GM18858 (cell line): ENCODE measurements at regions not wholly inside any gene's neighbourhood (a gene's known extent, or its start where the extent isn't known, plus 50 kb on each side); places are given as distances from the start of the nearest gene placed in this dataset.
A peak's percentile ranks its signal among the peaks of the same experiment; 100 is the strongest.
"Not testable (repeated sequence)": the region's sequence is repeated elsewhere in the genome, so short reads cannot be mapped to it uniquely, and the experiment has no call there.

ENCODE experiments used
- ATAC-seq: cut with Tn5 transposase; IDR thresholded peaks from one replicate; pipeline ENCODE4 v1.9.1; 2021; ENCODE audit not compliant: unreplicated experiment

DNA sequence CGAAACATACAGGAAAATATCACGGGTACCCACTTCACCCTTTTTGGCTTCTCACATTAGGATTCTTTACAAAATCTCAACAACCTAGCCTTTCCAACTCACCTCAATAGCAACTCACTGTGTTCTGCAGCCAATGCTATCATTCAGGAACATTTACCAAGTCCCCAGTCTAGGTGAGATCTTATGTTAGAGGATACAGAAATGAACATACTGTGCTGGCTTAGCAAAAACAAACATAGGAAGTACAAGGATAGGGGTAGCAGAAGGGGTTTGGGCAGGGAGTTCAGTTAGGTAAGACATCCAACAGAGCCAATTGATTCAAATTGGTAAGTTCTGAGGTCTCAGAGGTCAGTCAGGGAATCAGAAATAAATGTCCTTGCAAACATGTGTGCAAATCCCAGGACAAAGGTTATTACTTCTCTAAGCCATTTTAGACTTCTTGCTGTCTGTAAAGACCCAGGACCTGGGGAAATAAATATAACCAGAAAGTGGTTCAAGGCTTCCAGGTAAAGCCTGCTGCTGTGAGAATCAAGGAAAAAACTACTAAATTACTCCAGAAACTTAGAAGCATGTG is 556.3 kb upstream of the CHAC2 start:
- no peak for ATAC-seq

DNA sequence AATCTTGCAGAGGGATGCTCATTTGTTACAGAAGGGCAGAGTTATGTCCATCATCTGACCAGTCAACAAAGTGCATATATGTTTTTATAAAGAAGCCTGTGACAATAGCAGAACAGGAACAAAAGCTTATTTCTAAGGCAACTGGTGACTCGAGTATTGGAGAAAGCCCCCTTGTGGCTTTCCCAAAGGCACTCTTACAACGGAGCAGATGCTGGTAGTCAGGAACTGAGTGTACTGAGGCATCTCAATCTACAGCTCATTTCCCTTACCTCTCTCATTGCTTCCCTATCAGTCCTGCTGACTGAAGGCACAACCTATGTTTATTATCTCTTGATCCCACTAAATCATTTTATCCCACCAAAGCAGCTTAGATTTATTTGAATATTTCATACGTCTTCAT is 557.1 kb upstream of the CHAC2 start:
- ATAC-seq: no peak

DNA sequence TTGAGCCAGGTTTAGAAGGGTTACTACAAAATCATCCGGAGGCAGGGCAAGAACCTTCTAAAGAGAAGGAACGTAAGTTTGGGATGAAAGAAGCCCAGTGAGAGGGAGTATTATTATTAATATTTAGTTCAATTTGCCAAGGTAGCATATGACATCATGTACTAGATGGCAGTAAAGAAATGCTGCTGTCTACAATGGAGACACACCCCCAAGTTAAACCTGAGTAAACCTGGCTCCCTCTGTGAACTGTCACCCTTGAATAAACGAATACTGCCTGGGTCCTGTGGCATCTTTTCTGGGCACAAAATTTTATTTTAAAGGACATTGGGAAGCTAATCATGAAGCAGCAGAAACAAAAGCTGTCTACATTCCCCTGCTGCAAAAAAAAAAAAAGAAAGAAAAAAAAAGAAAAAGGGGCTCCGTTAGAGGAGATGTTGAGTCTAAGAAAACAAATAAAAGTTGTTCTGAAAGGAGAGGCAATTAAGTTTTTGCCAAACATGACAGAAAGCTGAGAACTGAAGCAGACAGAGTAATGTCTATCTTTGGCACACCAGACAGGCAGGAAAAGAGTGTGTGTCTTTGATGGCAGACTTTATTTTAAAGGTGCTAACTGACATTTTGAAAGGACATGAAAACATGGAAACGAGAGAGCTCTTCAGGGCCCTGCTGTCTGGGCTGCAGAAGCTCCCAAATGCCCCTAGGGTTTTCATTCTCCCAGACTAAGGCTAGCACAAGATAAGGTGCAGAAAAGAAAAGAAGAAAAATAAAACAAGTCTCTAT is 557.7 kb upstream of the CHAC2 start:
- no peak for ATAC-seq

DNA sequence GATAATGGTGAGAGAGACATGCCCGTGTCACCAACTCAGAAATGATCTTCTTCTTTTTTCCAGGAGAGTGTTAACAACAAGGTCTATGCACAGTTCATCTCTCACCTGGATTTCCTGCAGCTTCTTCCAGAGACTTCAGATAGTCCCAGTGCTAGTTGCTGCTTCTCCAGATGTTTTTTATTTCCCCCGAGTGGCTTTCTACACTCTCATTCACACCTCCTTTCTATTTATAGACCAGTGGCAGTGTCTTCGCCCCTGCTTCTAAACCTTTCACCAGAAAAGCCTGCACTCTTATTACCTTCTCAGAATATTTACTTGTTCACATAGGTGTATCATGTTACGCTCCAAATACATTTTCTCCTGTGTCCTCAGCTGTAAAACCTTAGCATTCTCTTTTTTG is 558.8 kb upstream of the CHAC2 start:
- ATAC-seq: no peak

DNA sequence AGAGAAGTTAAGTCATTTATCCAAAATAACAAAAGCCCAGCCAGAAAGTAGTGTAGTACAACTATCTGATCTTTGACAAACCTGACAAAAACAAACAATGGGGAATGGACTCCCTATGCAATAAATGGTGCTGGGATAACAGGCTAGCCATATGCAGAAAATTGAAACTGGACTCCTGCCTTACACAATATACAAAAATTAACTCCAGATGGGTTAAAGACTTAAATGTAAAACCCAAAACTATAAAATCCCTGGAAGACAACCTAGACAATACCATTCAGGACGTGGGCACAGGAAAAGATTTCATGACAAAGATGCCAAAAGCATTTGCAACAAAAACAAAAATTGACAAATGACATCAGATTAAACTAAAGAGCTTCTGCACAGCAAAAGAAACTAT is 561.4 kb upstream of the CHAC2 start:
- ATAC-seq: not testable (repeated sequence)

DNA sequence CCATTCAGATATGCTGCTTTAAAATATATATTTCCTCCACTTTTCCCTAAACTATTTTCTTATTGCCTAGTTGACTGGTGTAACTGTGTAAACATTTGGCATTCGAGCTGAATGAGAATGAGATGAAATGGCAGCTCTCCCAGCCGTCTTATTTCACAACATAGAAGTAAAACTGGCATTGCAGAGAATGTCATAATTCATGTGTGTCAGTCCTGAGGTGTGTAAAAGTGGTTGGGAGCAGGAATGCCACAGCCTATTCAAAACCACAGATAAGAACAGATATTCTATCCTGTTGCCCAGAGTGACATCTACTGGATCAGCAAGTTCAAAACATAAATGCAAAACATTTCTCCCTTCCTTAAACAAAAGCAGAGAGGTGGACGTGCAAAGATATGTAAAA is 565.5 kb upstream of the CHAC2 start:
- no peak for ATAC-seq

DNA sequence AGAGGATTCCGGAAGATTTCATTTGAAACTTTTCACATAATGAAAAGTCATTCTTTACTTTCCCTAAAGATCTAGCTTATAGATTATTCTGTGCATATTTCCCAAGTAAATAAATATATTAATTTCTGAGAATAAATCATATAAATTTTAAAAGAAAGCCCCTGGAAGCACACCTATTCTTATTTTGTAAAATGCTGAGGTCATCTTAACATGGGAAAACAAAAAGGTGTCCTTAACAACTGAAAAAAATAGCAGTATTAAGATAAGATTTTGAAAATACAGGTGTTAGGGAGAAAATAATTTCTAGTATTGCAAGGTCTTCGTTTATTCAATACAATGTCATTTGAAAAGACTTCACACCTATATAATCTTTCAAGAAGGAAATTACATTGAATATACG is 567.5 kb upstream of the CHAC2 start:
- no peak for ATAC-seq

DNA sequence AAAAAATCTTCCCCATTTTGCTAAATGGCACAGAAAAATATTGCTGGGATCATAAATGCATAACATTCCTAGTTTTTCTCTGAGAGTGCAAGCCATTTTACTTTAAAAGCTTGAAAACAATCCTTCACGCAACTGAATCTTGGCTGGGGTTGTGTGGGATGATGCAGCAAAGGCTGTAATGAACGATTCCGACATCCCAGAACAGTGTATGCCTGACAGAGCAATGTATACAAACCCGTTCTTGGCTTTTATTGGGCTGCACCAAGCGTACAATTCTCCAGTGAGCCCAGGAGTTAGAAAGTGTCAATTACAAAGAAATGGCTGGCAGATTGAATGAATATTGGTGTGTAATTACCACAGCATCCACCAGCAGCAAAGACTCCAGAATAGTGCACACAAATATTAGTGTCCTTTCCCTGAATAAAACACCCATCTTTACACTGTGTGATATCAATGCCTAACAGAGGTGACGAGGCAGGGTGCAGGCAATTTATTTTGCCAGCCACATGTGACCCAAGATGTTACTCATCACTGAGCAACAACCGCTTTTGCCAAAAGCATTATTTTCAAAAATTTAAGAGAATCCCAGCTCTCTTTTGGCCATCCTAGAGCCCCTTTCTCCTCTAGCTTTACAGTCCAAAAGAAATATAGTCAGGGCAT is 578.6 kb upstream of the CHAC2 start:
- ATAC-seq: no peak

DNA sequence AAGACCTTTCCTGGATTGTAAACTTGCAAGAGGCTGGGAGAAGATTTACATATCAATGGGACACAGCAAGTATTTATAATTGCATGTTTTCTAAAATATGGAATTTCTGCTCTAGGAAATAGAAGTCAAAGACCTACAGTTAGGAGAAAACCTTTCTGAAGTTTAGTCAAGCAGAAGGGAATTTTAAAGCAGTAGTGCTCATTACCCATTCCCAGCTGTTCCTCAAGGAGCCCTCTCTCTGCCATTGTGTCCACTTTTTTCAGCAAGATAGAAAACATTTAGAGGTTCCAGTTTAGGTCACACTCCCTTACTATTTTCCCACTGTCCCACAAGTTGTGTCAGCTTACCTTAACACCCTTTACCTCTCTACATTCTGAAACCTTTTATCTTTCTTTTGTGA is 584.0 kb upstream of the CHAC2 start:
- ATAC-seq: no peak

DNA sequence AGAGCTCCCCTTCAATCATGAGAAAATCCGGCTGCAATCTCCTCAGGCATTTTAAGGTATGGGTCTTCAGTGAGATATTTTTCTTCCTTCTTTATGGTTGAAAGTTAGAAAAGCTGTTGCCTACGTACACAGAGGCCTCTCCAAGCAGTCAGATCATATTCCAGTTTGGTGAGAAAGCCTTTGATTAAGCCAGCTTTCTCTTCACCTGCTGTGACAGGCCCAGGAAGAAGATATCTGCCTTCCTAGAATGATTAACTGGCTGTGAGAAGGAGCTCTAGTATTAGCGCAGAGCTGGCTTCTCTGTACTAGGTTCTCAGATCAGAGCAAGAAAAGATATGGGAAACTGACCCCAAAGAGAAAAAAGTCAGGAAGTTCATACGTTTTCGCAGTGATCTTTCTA is 585.0 kb upstream of the CHAC2 start:
- no peak for ATAC-seq

DNA sequence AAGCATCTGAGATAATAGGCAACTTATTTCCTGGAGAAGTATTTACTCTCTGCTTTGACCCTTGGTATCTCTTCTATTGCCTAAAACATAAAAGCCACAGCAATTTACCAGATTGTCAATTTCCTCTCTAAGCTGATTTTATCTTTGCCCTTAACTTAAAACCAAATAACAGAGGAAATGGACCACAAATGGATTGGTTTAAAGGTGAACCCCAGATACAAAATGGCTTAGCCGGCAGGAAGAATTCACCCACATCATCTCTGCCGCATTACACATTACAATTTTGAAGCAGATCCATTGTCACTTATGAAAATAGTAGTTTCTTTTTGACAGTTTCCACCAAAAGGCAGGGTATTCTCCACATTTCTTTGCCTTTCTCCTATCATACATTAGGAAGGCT is 585.8 kb upstream of the CHAC2 start:
- no peak for ATAC-seq

DNA sequence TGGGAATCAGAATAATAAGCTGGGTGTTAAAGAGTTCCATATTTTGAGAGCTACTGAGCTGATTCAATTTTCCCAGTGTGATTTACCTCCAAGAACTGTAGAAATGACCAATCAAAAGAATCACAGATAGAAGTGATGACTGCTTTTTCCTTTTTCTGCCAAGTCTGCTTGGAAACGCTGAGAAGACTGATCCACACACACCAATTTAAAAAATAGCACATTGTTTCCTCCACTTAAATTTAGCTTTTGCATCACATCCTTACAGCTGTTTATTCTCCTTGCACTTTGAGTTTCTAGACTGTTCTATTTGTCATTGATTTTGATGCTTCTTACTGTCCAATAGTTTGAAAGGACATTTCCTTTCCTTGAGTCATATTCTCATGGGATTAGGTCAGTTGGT is 590.3 kb upstream of the CHAC2 start:
- ATAC-seq: no peak

DNA sequence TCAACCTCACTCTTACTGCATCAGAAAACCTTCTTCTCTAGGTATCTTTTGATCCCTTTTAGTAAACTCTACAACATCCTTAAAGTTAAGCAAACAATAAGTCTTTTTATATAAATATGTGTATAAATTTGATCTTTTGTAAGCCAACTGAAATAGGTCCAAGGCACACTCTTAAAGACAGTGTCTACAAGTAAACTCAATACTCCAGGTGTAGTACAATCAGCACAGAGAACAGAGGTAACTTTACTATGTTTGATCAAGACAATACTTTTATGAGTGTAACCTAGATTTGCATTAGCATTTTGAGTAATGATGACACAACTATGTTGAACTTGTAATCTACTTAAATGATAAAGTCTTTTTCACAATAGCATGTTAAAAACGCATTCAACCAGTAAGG is 593.1 kb upstream of the CHAC2 start:
- no peak for ATAC-seq

DNA sequence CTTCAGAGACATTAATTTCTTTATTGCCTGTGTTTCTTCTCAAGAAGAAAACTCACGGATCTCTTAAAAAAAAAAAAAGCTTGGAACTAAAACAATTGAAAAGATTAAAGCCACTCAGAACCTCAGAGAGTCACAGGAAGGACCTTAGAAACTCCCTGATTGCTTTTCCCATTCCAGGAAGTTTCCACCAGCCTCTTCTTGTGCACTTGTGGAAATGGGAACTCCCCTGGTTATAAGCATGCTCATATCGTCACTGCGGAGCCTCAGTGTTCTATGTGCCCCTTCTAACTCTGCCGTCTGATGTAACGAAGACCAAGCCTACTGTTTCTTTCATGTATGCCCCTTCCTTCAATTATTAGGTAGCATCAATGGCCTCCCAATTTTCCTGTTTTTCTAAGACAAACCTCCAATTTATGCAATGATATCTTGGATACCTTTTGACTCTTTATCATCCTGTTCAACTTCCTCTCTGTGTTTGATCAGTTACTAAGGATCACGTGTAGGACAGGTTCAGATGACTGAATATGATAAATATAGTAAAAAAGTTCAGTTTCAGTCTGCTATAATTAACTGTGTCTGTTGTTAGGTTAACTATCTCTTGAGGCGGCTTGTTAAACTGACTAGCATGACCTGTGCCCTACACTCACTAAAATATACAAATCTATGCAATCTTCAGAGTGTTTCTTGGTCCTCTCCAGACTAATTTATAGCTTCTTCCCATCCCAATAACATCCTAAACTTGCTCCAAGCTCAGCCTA is 593.7 kb upstream of the CHAC2 start:
- no peak for ATAC-seq

DNA sequence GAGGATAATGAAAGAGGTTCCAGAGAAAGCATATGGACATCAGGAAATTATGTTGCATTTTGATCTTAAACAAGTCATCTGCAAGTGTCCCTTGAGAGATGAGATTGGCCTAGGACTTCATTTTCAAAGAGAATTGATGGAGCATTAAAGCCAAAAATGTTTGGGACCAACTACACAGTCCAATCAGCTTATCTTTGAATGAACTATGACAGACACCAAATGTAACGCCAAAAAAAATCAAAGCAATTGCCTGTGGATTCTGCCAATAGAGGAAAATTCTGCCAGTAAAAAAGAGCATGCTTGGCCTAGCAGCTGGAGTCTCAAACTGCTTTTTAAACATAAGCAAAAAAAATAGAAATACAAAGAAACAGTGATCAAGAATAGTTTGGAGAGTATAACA is 594.5 kb upstream of the CHAC2 start:
- ATAC-seq: no peak

DNA sequence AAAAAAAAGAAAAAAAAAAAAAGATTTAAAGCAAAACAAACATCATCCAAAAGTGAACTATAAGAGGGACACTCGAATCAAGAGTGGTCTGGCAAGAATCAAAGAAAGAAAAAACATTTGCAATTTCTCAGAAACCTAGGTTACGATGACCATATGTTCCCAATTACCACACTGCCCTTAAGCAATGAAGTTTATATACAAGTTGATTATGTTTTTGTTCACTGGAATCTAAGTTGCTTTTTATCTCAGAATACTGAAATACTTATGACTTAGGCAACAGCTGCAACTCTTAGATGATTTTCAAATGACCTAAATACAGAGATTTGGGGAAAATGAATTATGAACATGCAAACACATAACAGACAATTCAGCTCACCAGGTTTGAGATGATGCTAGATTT is 597.1 kb upstream of the CHAC2 start:
- ATAC-seq: no peak

DNA sequence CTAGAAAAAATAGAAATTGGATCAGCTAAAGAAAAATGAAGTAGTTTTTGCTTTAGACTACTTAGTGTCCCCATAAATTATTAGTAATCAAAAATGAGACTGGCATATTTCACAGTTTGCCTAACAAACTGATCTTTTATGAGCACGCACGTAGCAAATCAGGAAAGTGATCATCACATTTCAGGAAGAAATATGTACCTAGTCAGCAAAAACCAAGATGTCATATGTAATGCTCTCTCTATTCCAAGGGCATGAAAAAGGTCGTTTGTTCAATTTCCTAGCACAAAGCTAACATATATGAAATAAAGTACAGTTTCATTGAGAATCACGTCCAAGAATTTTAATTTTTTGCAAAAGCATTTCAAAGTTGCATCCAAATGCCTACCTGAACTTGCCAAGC is 600.4 kb upstream of the CHAC2 start:
- ATAC-seq: no peak

DNA sequence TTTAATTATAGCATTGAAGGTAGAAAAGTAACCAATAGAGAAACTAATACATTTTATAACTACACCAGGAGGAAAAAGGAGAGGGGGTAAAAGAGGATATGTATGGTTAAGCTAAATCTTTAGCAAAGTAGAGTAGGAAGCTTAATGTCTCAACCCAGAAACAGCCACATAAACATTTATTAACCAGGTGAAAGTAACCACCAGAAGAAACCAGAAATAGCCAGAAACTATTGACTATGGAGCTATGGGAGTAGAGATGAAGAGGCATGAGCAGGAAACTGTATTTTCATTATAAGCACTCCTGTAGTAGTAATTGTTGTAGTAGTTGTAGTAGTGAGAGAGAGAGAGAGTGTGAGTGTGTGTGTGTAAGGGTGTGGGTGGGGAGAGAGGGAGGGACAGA is 617.5 kb upstream of the CHAC2 start:
- ATAC-seq: no peak

DNA sequence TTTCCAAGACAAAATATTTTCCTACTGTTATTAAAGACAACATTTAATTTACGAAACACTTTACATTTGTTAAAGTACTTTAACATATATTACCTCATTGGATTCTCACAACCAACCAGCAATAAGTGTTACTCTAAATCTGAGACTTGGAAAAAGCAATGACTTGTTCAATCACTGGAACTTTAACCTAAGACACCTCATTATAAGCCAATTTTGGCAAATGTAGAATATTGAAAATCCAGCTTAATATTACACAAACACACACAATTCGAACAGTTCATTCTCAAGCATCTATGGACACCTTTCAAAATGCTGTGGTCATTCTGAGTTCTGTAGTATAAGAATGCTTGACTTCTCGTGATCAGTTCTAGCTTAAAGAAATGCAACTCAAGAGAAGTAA is 619.4 kb upstream of the CHAC2 start:
- no peak for ATAC-seq

DNA sequence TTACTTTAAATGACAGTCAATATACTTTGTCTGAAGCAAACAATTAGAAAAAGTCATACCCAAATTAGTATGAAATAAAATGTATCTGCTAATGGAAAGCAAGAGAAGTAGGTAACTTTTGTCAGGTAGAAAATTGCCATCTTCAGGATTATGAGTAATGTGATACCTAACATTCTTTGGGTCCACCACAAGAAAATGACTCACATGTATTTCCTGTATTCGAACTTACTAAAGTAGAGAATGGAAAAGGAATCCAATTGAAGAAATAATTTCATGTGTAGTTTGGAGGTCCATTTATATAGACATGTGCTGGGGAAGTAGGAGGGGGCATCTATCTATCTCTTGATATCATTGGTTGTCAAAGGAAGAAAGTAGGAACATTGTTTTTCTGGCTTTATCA is 636.2 kb upstream of the CHAC2 start:
- no peak for ATAC-seq

DNA sequence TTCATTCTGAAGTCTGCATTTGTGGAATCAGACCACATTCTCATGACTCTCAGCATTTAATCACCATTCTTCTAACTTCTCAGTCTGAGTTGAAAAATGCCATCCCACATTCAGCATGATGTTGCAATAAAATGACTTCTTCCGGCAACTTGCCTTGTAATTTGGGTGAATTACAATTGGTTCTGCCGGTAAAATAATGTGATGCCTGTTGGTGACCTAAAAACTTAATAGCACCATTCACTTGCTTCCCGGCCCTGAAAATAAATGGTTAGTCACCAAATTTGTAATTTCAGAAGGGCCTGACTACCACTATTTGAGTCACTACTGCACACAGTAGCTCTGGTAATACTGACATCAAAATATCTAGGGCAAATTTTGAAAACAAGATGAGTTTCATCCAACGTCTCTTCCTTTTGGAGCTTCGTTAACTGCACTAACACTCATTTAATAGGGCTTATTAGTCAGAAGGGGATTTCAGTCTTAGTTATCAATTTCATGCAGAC is 637.1 kb upstream of the CHAC2 start:
- ATAC-seq: peak; percentile 31

DNA sequence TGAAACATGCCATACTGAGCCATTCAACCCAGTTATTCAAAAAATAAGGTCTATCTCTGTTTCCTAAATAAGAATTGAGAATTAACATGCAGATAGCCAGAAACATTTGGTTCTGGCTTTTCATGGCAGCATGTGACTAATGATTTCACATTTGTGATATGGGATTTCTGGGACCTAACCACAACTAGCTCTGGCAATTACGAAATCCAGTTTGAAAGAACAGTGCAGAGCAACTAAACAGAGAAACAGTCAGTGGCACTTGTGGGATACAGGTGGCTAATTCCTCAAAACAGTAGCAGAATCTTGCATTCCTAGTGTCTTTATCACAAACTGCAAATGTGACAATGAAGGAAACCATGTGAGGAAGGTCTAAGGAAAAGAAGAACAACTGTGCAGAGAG is 637.8 kb upstream of the CHAC2 start:
- ATAC-seq: no peak
